Ovary (tissue), 3 donors: ENCODE measurements at regions not wholly inside any gene's neighbourhood (a gene's known extent, or its start where the extent isn't known, plus 50 kb on each side); places are given as distances from the start of the nearest gene placed in this dataset.

Experiments used
- POLR2A ChIP-seq: fragments of 450-650 bp; IDR thresholded peaks from one replicate; pipeline ENCODE4 v1.6.1; 2017; ENCODE audit warnings: antibody characterized with exemption, mild to moderate bottlenecking, moderate library complexity
- TF ChIP-seq, protein P1 (sequence below), 3 donors: fragments of 450-650 bp in 2 of 3; fragments of 200-600 bp in 1 of 3; IDR thresholded peaks; one replicate each; pipeline versions ENCODE4 v1.5.1 to v1.8.0; 2016 to 2022; ENCODE audit warnings: antibody characterized with exemption in 3 of 3, mild to moderate bottlenecking in 1 of 3
- donor health status: DM: no; HTN: no; CAD: no.

GRCh38 chr7:130936202-130936931 is 202.4 kb upstream of the KLF14 start:
- TF ChIP-seq, protein P1, sequence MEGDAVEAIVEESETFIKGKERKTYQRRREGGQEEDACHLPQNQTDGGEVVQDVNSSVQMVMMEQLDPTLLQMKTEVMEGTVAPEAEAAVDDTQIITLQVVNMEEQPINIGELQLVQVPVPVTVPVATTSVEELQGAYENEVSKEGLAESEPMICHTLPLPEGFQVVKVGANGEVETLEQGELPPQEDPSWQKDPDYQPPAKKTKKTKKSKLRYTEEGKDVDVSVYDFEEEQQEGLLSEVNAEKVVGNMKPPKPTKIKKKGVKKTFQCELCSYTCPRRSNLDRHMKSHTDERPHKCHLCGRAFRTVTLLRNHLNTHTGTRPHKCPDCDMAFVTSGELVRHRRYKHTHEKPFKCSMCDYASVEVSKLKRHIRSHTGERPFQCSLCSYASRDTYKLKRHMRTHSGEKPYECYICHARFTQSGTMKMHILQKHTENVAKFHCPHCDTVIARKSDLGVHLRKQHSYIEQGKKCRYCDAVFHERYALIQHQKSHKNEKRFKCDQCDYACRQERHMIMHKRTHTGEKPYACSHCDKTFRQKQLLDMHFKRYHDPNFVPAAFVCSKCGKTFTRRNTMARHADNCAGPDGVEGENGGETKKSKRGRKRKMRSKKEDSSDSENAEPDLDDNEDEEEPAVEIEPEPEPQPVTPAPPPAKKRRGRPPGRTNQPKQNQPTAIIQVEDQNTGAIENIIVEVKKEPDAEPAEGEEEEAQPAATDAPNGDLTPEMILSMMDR (IDR thresholded peaks at IDR 0.05), result no peak
- TF ChIP-seq POLR2A, result no peak
